HCT116 (cell line): ENCODE measurements at regions not wholly inside any gene's neighbourhood (a gene's known extent, or its start where the extent isn't known, plus 50 kb on each side); places are given as distances from the start of the nearest gene placed in this dataset.

Experiments used
- ATAC-seq: fragments of 200-7000 bp; cut with Tn5 transposase; 2 replicates; pipeline ENCODE4 v1.9.1; 2020; ENCODE audit warnings: mild to moderate bottlenecking, moderate library complexity
- BruUV-seq: library from RNA; stranded (reverse); fragments of 400-500 nt; replicated peaks from 2 replicates; lab custom pipeline; 2021; lab: Mats Ljungman, UMichigan
- CTCF ChIA-PET: fragments of 300-600 bp; sonication (Branson Sonifier 250); formaldehyde crosslinking; loops from one replicate; lab custom pipeline; 2021; ENCODE audit warnings: antibody characterized with exemption; lab: Charles Lee
- POLR2A ChIA-PET: fragments of 300-600, 350-600 bp; sonication (Branson Sonifier 250); formaldehyde crosslinking; loops from one replicate; lab custom pipeline; 2021; ENCODE audit warnings: antibody characterized with exemption; lab: Charles Lee
- RAD21 ChIA-PET, 2 experiments: fragments of 300-600 bp; sonication (Branson Sonifier 250); formaldehyde crosslinking; loops; one replicate each; lab custom pipeline; 2023; ENCODE audit warnings: low total read pairs in 2 of 2; ENCODE audit not compliant: uncharacterized antibody in 2 of 2, unreplicated experiment in 2 of 2, low non-redundant PET in 1 of 2; lab: Charles Lee
- DNase-seq: peaks from one replicate; pipeline ENCODE4 v3.0.0-alpha.2; 2010; ENCODE audit warnings: low read depth, low spot score
- H2AFZ ChIP-seq: fragments of 200-600 bp; shearing (Covaris generic), sonication (generic); 2 replicates; pipeline ENCODE4 v1.6.1; 2017; ENCODE audit warnings: low read depth, mixed run types, mixed read lengths, antibody characterized with exemption, low read length; ENCODE audit not compliant: poor library complexity, severe bottlenecking
- H3K27ac ChIP-seq: 2 replicates; pipeline ENCODE4 v1.5.1; 2012; ENCODE audit warnings: low read depth, low read length
- H3K27me3 ChIP-seq: fragments of 200-600 bp; sonication (generic); 2 replicates; pipeline ENCODE4 v1.6.1; 2016; ENCODE audit warnings: mixed run types, low read length, mixed read lengths; ENCODE audit not compliant: insufficient read depth
- H3K36me3 ChIP-seq, 2 experiments: fragments of 200-500 bp in 1 of 2; fragments of 200-600 bp in 1 of 2; sonication (Bioruptor generic) in 1 of 2; sonication (generic) in 1 of 2; 2 replicates each; pipeline versions ENCODE4 v1.5.1 to v1.6.1; 2014 to 2016; ENCODE audit warnings: low read length in 2 of 2, inconsistent platforms in 1 of 2, mixed read lengths in 1 of 2, mixed run types in 1 of 2; ENCODE audit not compliant: insufficient read depth in 2 of 2, control insufficient read depth in 1 of 2
- H3K4me1 ChIP-seq, 2 experiments: fragments of 200-600 bp in 1 of 2; sonication (generic) in 1 of 2; 2 replicates each; pipeline versions ENCODE4 v1.5.1 to v1.6.1; 2012 to 2017; ENCODE audit warnings: low read length in 2 of 2, inconsistent platforms in 1 of 2, mild to moderate bottlenecking in 1 of 2, mixed read lengths in 1 of 2, mixed run types in 1 of 2, moderate library complexity in 1 of 2; ENCODE audit not compliant: insufficient read depth in 2 of 2, control insufficient read depth in 1 of 2
- H3K4me2 ChIP-seq: fragments of 200-600 bp; sonication (generic); 2 replicates; pipeline ENCODE4 v1.6.1; 2017; ENCODE audit warnings: mixed run types, low read length, mixed read lengths
- H3K4me3 ChIP-seq, 2 experiments: fragments of 200-600 bp in 1 of 2; sonication (generic) in 1 of 2; replicated peaks in 1 of 2; 2 replicates each; pipeline ENCODE4 v1.5.1; 2011 to 2016; ENCODE audit warnings: low read length in 2 of 2, control low read depth in 1 of 2, low read depth in 1 of 2, mild to moderate bottlenecking in 1 of 2, mixed read lengths in 1 of 2, mixed run types in 1 of 2
- H3K79me2 ChIP-seq: fragments of 200-600 bp; sonication (generic); 2 replicates; pipeline ENCODE4 v1.6.1; 2017; ENCODE audit warnings: mild to moderate bottlenecking, mixed run types, low read length, moderate library complexity, mixed read lengths; ENCODE audit not compliant: insufficient read depth
- H3K9ac ChIP-seq: fragments of 200-600 bp; sonication (generic); 2 replicates; pipeline ENCODE4 v1.6.1; 2016; ENCODE audit warnings: low read length, mixed read lengths
- H3K9me2 ChIP-seq: fragments of 200-600 bp; sonication (generic), shearing (Covaris generic); 2 replicates; pipeline ENCODE4 v1.6.1; 2017; ENCODE audit warnings: mixed run types, mild to moderate bottlenecking, moderate library complexity; ENCODE audit not compliant: insufficient read depth
- H3K9me3 ChIP-seq, 2 experiments: fragments of 200-500 bp in 1 of 2; fragments of 200-600 bp in 1 of 2; sonication (Bioruptor generic) in 1 of 2; sonication (generic) in 1 of 2; 2 replicates each; pipeline ENCODE4 v1.6.1; 2014 to 2017; ENCODE audit warnings: low read length in 2 of 2, mixed read lengths in 2 of 2, inconsistent platforms in 1 of 2, low read depth in 1 of 2, mild to moderate bottlenecking in 1 of 2, mixed run types in 1 of 2, moderate library complexity in 1 of 2; ENCODE audit not compliant: control insufficient read depth in 1 of 2, insufficient read depth in 1 of 2
- H4K20me1 ChIP-seq: fragments of 200-600 bp; sonication (generic), shearing (Covaris generic); 2 replicates; pipeline ENCODE4 v1.6.1; 2017; ENCODE audit warnings: mixed run types, mild to moderate bottlenecking, moderate library complexity; ENCODE audit not compliant: insufficient read depth
- CBX3 ChIP-seq: IDR thresholded peaks from 2 replicates; pipeline ENCODE4 v1.6.1; 2012; ENCODE audit warnings: low read depth
- CEBPB ChIP-seq: IDR thresholded peaks from 2 replicates; pipeline ENCODE4 v1.6.1; 2012; ENCODE audit warnings: low read depth
- ELF1 ChIP-seq: IDR thresholded peaks from 2 replicates; pipeline ENCODE4 v1.6.1; 2012; ENCODE audit warnings: low read depth, borderline replicate concordance
- FOSL1 ChIP-seq: IDR thresholded peaks from 2 replicates; pipeline ENCODE4 v1.6.1; 2012; ENCODE audit warnings: low read depth
- JUND ChIP-seq: IDR thresholded peaks from 2 replicates; pipeline ENCODE4 v1.6.1; 2012
- POLR2A ChIP-seq: IDR thresholded peaks from 2 replicates; pipeline ENCODE4 v1.7.0; 2011; ENCODE audit warnings: borderline replicate concordance; ENCODE audit not compliant: insufficient read depth, insufficient read length; ENCODE audit errors: extremely low read depth
- POLR2AphosphoS5 ChIP-seq: IDR thresholded peaks from 2 replicates; pipeline ENCODE4 v1.6.1; 2011; ENCODE audit warnings: mild to moderate bottlenecking, low read depth, low read length, moderate library complexity
- SRF ChIP-seq: IDR thresholded peaks from 2 replicates; pipeline ENCODE4 v1.6.1; 2012; ENCODE audit warnings: low read depth
- ZNF274 ChIP-seq: fragments of 200-500 bp; sonication (Bioruptor generic); IDR thresholded peaks from 2 replicates; pipeline ENCODE4 v1.6.1; 2014; ENCODE audit warnings: mild to moderate bottlenecking, low read depth, low read length, inconsistent platforms
- intact Hi-C: fragments of 100-400 bp; cut with micrococcal nuclease; formaldehyde crosslinking; loops from 2 replicates; pipeline ENCODE4 v1.10.0; 2022
- TF ChIP-seq, protein P1 (sequence below): IDR thresholded peaks from 2 replicates; pipeline ENCODE4 v1.6.1; 2012
- TF ChIP-seq, protein P2 (sequence below), 3 experiments: fragments of 200-600 bp in 1 of 3; sonication (generic) in 1 of 3; IDR thresholded peaks in 2 of 3; conservative IDR thresholded peaks in 1 of 3; 2 replicates each; pipeline ENCODE4 v1.5.1; 2012 to 2017; ENCODE audit warnings: low read depth in 2 of 3, low read length in 2 of 3, antibody characterized with exemption in 1 of 3, borderline replicate concordance in 1 of 3, control low read depth in 1 of 3, mild to moderate bottlenecking in 1 of 3, mixed read lengths in 1 of 3, mixed run types in 1 of 3, moderate library complexity in 1 of 3; ENCODE audit not compliant: insufficient read depth in 1 of 3

DNA sequence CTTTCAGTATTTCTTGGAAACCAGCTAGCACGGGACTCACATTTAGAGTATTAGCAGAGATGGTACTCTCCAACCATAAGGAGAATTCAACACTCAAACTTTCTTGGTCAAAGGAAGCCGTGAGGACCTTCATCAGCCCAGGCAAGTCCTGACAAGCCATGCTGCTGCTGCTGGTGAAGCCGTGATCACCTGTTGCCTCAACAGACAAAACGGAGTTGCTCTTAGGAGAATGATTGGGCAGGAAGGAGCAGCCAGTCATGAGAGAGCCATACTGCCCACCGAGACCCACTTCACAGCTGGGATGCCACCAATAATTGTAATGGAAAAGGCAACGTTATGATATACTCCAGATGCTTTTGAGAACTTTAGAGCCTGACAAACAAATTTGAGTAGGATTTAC lies 60.8 kb upstream of the PLPP4 start:
- no peak for ATAC-seq
- no peaks in the 10 kb centered on the region for H3K36me3 ChIP-seq
- TF ChIP-seq ELF1 (no peak), ZNF274 (no peak), CEBPB (no peak), CBX3 (no peak), FOSL1 (no peak), SRF (no peak), POLR2AphosphoS5 (no peak), POLR2A (no peak), JUND (no peak)
- TF ChIP-seq, protein P1, sequence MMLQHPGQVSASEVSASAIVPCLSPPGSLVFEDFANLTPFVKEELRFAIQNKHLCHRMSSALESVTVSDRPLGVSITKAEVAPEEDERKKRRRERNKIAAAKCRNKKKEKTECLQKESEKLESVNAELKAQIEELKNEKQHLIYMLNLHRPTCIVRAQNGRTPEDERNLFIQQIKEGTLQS: no peak
- TF ChIP-seq, protein P2, sequence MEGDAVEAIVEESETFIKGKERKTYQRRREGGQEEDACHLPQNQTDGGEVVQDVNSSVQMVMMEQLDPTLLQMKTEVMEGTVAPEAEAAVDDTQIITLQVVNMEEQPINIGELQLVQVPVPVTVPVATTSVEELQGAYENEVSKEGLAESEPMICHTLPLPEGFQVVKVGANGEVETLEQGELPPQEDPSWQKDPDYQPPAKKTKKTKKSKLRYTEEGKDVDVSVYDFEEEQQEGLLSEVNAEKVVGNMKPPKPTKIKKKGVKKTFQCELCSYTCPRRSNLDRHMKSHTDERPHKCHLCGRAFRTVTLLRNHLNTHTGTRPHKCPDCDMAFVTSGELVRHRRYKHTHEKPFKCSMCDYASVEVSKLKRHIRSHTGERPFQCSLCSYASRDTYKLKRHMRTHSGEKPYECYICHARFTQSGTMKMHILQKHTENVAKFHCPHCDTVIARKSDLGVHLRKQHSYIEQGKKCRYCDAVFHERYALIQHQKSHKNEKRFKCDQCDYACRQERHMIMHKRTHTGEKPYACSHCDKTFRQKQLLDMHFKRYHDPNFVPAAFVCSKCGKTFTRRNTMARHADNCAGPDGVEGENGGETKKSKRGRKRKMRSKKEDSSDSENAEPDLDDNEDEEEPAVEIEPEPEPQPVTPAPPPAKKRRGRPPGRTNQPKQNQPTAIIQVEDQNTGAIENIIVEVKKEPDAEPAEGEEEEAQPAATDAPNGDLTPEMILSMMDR (IDR thresholded peaks at IDR 0.05 in 2 of 3, conservative IDR thresholded peaks at IDR 0.05 in 1 of 3; ENCODE audit: borderline replicate concordance in 1 of 3, insufficient read depth in 1 of 3, low read depth in 2 of 3, low read length in 2 of 3): no peak
- no peak overlapping the region for H2AFZ ChIP-seq
- H3K27ac ChIP-seq: no peak overlapping the region
- no peak for DNase-seq
- no TSS peak for BruUV-seq
- no peaks in the 10 kb centered on the region for H3K9me2 ChIP-seq
- H3K4me1 ChIP-seq: peaks cover 0 to 6% of the 10 kb centered on the region in 2 experiments; a peak in 1 of 4 replicates
- ChIA-PET RAD21 (no interaction called here), POLR2A (no interaction called here), CTCF (no interaction called here)
- intact Hi-C loops: no loop called here
- H3K9me3 ChIP-seq: no peaks in the 10 kb centered on the region
- H3K27me3 ChIP-seq: peaks cover 22% of the 10 kb centered on the region; the same call in 1 of the 2 replicates
- no peak overlapping the region for H3K4me3 ChIP-seq
- no peak overlapping the region for H3K4me2 ChIP-seq
- H4K20me1 ChIP-seq: no peaks in the 10 kb centered on the region
- no peaks in the 10 kb centered on the region for H3K79me2 ChIP-seq
- H3K9ac ChIP-seq: no peak overlapping the region
